K562 (cell line): ENCODE measurements at regions not wholly inside any gene's neighbourhood (a gene's known extent, or its start where the extent isn't known, plus 50 kb on each side); places are given as distances from the start of the nearest gene placed in this dataset.

ENCODE experiments used
- ATAC-seq: fragments of 200-7000 bp; cut with Tn5 transposase; 3 replicates; pipeline ENCODE4 v1.9.1; 2020; ENCODE audit warnings: moderate library complexity
- BruUV-seq: library from RNA; stranded (reverse); fragments of 400-500 nt; replicated peaks from 2 replicates; lab custom pipeline; 2021; lab: Mats Ljungman, UMichigan
- CTCF ChIA-PET: fragments of 300-600 bp; formaldehyde crosslinking; extraction: SDS; loops from one replicate; lab custom pipeline; 2021; ENCODE audit warnings: low intra/inter-chr PET ratio; lab: Yijun Ruan, JAX
- POLR2A ChIA-PET: fragments of 300-600, 350-650 bp; sonication (Branson Sonifier 250); formaldehyde crosslinking; extraction: SDS; loops from one replicate; lab custom pipeline; 2021; ENCODE audit warnings: antibody characterized with exemption, inconsistent platforms; lab: Yijun Ruan, JAX
- DNase-seq, 4 experiments: peaks; one replicate each; pipeline versions ENCODE4 v3.0.0 to v3.0.0-alpha.2; 2011 to 2018; ENCODE audit warnings: low spot score in 3 of 4, mixed read lengths in 3 of 4; ENCODE audit errors: extremely low read depth in 1 of 4
- FAIRE-seq: peaks from 2 replicates; lab custom pipeline; 2011; peaks lifted over from hg19 to GRCh38; lab: Jason Lieb, UNC
- H2AFZ ChIP-seq: 2 replicates; pipeline ENCODE4 v1.6.0; 2011; ENCODE audit warnings: low read depth, low read length, control low read depth, inconsistent platforms
- H3K27ac ChIP-seq: fragments of 200-600 bp; 3 replicates; pipeline ENCODE4 v1.8.0; 2011; ENCODE audit warnings: low read depth, mild to moderate bottlenecking, control low read depth, inconsistent platforms, low read length, moderate library complexity, mixed read lengths; ENCODE audit errors: extremely low read depth
- H3K27me3 ChIP-seq, 2 experiments: fragments of 300-600 bp in 1 of 2; 2 replicates in 1 of 2; 3 replicates in 1 of 2; pipeline versions ENCODE4 v1.6.0 to v1.8.0; 2011; ENCODE audit warnings: inconsistent platforms in 2 of 2, low read length in 2 of 2, mild to moderate bottlenecking in 1 of 2, mixed read lengths in 1 of 2, moderate library complexity in 1 of 2; ENCODE audit not compliant: control insufficient read depth in 2 of 2, insufficient read depth in 2 of 2
- H3K36me3 ChIP-seq: fragments of 300-600 bp; 3 replicates; pipeline ENCODE4 v1.8.0; 2011; ENCODE audit warnings: mild to moderate bottlenecking, low read length, inconsistent platforms; ENCODE audit not compliant: control insufficient read depth, insufficient read depth
- H3K4me1 ChIP-seq, 2 experiments: fragments of 200-600 bp in 1 of 2; replicated peaks in 1 of 2; 2 replicates in 1 of 2; 3 replicates in 1 of 2; pipeline versions ENCODE4 v1.5.1 to v1.8.0; 2011; ENCODE audit warnings: inconsistent platforms in 2 of 2, low read length in 2 of 2, mild to moderate bottlenecking in 1 of 2, mixed read lengths in 1 of 2, moderate library complexity in 1 of 2; ENCODE audit not compliant: control insufficient read depth in 2 of 2, insufficient read depth in 2 of 2
- H3K4me2 ChIP-seq: 2 replicates; pipeline ENCODE4 v1.6.1; 2011; ENCODE audit warnings: low read length, control low read depth, inconsistent platforms, mixed read lengths; ENCODE audit not compliant: insufficient read depth
- H3K4me3 ChIP-seq: fragments of 200-600 bp; sonication (generic), shearing (Covaris generic); 2 replicates; pipeline ENCODE4 v1.5.1; 2016; ENCODE audit warnings: control low read depth, inconsistent platforms
- H3K79me2 ChIP-seq: fragments of 200-600 bp; 3 replicates; pipeline ENCODE4 v1.8.0; 2011; ENCODE audit warnings: low read length, inconsistent platforms; ENCODE audit not compliant: control insufficient read depth, insufficient read depth
- H3K9ac ChIP-seq, 2 experiments: 2 replicates each; pipeline versions ENCODE4 v1.6.0 to v1.6.1; 2011; ENCODE audit warnings: low read depth in 2 of 2, low read length in 2 of 2, control low read depth in 1 of 2, inconsistent platforms in 1 of 2, mild to moderate bottlenecking in 1 of 2, mixed read lengths in 1 of 2; ENCODE audit not compliant: insufficient read depth in 1 of 2
- H3K9me1 ChIP-seq: one replicate; pipeline ENCODE4 v1.6.0; 2011; ENCODE audit warnings: inconsistent platforms, mild to moderate bottlenecking, low read length, moderate library complexity; ENCODE audit not compliant: control insufficient read depth, insufficient read depth
- H3K9me3 ChIP-seq: replicated peaks from 2 replicates; pipeline ENCODE4 v1.5.1; 2011; ENCODE audit warnings: low read depth, low read length, inconsistent platforms; ENCODE audit not compliant: control insufficient read depth, insufficient read depth
- H4K20me1 ChIP-seq: replicated peaks from 2 replicates; pipeline ENCODE4 v1.6.1; 2011; ENCODE audit warnings: low read length, inconsistent platforms, mixed read lengths; ENCODE audit not compliant: control insufficient read depth, insufficient read depth
- CCAR2 ChIP-seq: fragments of 200-400 bp; formaldehyde crosslinking; IDR thresholded peaks from 2 replicates; pipeline ENCODE4 v1.6.1; 2017; ENCODE audit warnings: mild to moderate bottlenecking, low read depth, low read length
- CTBP1 ChIP-seq: fragments of 450-650 bp; IDR thresholded peaks from 2 replicates; pipeline ENCODE4 v1.6.1; 2016; ENCODE audit warnings: borderline replicate concordance
- GATA2 ChIP-seq: sonication (generic); formaldehyde crosslinking; IDR thresholded peaks from 2 replicates; pipeline ENCODE4 v1.4.0; 2020; ENCODE audit warnings: mild to moderate bottlenecking, missing genetic modification reagents
- HMGN3 ChIP-seq: IDR thresholded peaks from 2 replicates; pipeline ENCODE4 v1.6.1; 2011; ENCODE audit warnings: borderline replicate concordance, low read depth, mild to moderate bottlenecking, mixed read lengths, low read length; ENCODE audit not compliant: insufficient read length; ENCODE audit errors: extremely low read depth
- HOXB6 ChIP-seq: fragments of 250-450 bp; sonication (Bioruptor Pico); IDR thresholded peaks from 2 replicates; pipeline ENCODE4 v1.5.1; 2022; ENCODE audit warnings: mild to moderate bottlenecking, borderline replicate concordance
- NCOA2 ChIP-seq, 2 experiments: fragments of 450-650 bp; IDR thresholded peaks; 2 replicates each; pipeline ENCODE4 v1.6.1; 2018; ENCODE audit warnings: mild to moderate bottlenecking in 2 of 2, moderate library complexity in 1 of 2; ENCODE audit not compliant: partially characterized antibody in 2 of 2
- NFE2 ChIP-seq: IDR thresholded peaks from 2 replicates; pipeline ENCODE4 v1.6.1; 2014; ENCODE audit warnings: antibody characterized with exemption, low read depth
- NONO ChIP-seq, 2 experiments: fragments of 200-400 bp in 1 of 2; fragments of 450-650 bp in 1 of 2; formaldehyde crosslinking in 1 of 2; IDR thresholded peaks; 2 replicates each; pipeline ENCODE4 v1.6.1; 2017; ENCODE audit warnings: low read depth in 2 of 2, mild to moderate bottlenecking in 2 of 2, moderate library complexity in 2 of 2, low read length in 1 of 2
- TARDBP ChIP-seq: fragments of 450-650 bp; IDR thresholded peaks from 2 replicates; pipeline ENCODE4 v1.6.1; 2016
- YY1 ChIP-seq, 3 experiments: IDR thresholded peaks; 2 replicates each; pipeline ENCODE4 v1.6.1; 2011; ENCODE audit warnings: low read length in 2 of 3, mild to moderate bottlenecking in 2 of 3, moderate library complexity in 2 of 3, borderline replicate concordance in 1 of 3, control low read depth in 1 of 3, low read depth in 1 of 3; ENCODE audit not compliant: insufficient read depth in 3 of 3, insufficient replicate concordance in 2 of 3, control insufficient read depth in 1 of 3, insufficient read length in 1 of 3; ENCODE audit errors: extremely low read depth in 1 of 3
- ZNF24 ChIP-seq: fragments of 450-650 bp; IDR thresholded peaks from 2 replicates; pipeline ENCODE4 v1.6.1; 2016
- ZNF766 ChIP-seq: fragments of 200-800 bp; sonication (Bioruptor generic); conservative IDR thresholded peaks from 2 replicates; pipeline ENCODE4 v1.6.1; 2016; ENCODE audit warnings: missing genetic modification characterization, missing compliant biosample characterization
- in situ Hi-C: fragments of 300-500 bp; cut with MboI; formaldehyde crosslinking; loops from 4 replicates; pipeline ENCODE4 v1.15.0; 2018; ENCODE audit warnings: inconsistent platforms, mixed read lengths
- intact Hi-C: fragments of 100-400 bp; cut with micrococcal nuclease; formaldehyde crosslinking; loops from 2 replicates; pipeline ENCODE4 v1.14.2; 2022
- TF ChIP-seq, protein P1 (sequence below): fragments of 250-450 bp; sonication (Bioruptor Pico); IDR thresholded peaks from 2 replicates; pipeline ENCODE4 v1.5.0; 2021
- TF ChIP-seq, protein P2 (sequence below): fragments of 250-450 bp; sonication (Bioruptor Pico); IDR thresholded peaks from 2 replicates; pipeline ENCODE4 v1.4.0; 2020

DNA sequence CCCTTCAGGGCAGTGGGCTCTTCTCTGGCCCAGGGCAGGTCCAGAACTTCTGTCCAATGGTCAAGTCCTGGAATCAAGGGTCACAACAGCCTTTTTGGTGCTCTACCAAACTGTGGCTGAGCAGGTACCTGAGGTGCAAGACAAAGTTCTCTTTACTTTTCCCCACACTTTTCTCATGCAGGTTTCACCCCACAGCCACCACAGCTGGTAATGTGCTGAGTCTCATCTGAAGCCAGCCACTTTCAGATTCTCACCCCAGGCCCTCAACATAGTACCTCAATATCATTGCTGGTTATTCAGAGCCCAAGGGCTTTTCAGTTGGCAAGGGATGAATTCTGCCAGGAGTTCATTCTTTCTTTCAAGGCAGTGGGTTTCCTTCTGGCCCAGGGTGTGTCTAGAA lies 426.0 kb downstream of the TECRL start:
- Histone ChIP-seq H3K9me1 (no peaks in the 10 kb centered on the region), H3K27ac (no peak overlapping the region), H3K36me3 (no peaks in the 10 kb centered on the region), H3K4me1 (no peaks in the 10 kb centered on the region), H3K79me2 (no peaks in the 10 kb centered on the region), H4K20me1 (no peaks in the 10 kb centered on the region), H2AFZ (no peak overlapping the region), H3K27me3 (no peaks in the 10 kb centered on the region), H3K9ac (no peak overlapping the region), H3K9me3 (no peaks in the 10 kb centered on the region), H3K4me2 (no peak overlapping the region), H3K4me3 (no peak overlapping the region)
- intact Hi-C loops (no loop called here), in situ Hi-C loops (no loop called here)
- DNase-seq (no peak), FAIRE-seq (no peak), ATAC-seq (no peak)
- POLR2A ChIA-PET: no interaction called here
- CTCF ChIA-PET: no interaction called here
- TF ChIP-seq YY1 (IDR thresholded peaks at IDR 0.05; ENCODE audit: borderline replicate concordance in 1 of 3, control insufficient read depth in 1 of 3, extremely low read depth in 1 of 3, insufficient read depth in 3 of 3, insufficient read length in 1 of 3, insufficient replicate concordance in 2 of 3, low read depth in 1 of 3, low read length in 2 of 3) (no peak), NFE2 (no peak), CTBP1 (no peak), HMGN3 (no peak), ZNF766 (CRISPR knock-in tag) (no peak), CCAR2 (no peak), NCOA2 (IDR thresholded peaks at IDR 0.05; ENCODE audit: partially characterized antibody in 2 of 2) (no peak), GATA2 (CRISPR knock-in tag) (no peak), HOXB6 (CRISPR knock-in tag) (no peak), ZNF24 (no peak), TARDBP (no peak), NONO (IDR thresholded peaks at IDR 0.05; ENCODE audit: low read depth in 2 of 2, low read length in 1 of 2) (no peak)
- TF ChIP-seq, protein P1, sequence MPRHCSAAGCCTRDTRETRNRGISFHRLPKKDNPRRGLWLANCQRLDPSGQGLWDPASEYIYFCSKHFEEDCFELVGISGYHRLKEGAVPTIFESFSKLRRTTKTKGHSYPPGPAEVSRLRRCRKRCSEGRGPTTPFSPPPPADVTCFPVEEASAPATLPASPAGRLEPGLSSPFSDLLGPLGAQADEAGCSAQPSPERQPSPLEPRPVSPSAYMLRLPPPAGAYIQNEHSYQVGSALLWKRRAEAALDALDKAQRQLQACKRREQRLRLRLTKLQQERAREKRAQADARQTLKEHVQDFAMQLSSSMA (CRISPR knock-in tag): no peak
- TF ChIP-seq, protein P2, sequence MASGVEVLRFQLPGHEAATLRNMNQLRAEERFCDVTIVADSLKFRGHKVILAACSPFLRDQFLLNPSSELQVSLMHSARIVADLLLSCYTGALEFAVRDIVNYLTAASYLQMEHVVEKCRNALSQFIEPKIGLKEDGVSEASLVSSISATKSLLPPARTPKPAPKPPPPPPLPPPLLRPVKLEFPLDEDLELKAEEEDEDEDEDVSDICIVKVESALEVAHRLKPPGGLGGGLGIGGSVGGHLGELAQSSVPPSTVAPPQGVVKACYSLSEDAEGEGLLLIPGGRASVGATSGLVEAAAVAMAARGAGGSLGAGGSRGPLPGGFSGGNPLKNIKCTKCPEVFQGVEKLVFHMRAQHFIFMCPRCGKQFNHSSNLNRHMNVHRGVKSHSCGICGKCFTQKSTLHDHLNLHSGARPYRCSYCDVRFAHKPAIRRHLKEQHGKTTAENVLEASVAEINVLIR (CRISPR knock-in tag): no peak
- BruUV-seq: no TSS peak
